BE2C (cell line): ENCODE measurements at regions not wholly inside any gene's neighbourhood (a gene's known extent, or its start where the extent isn't known, plus 50 kb on each side); places are given as distances from the start of the nearest gene placed in this dataset.

Source experiments
- DNase-seq: peaks from one replicate; pipeline ENCODE4 v3.0.0-alpha.2; 2020
- H3K27me3 ChIP-seq: fragments of 250-450 bp; sonication (Bioruptor Pico); 2 replicates; pipeline ENCODE4 v1.5.1; 2020; ENCODE audit warnings: mild to moderate bottlenecking
- H3K36me3 ChIP-seq: fragments of 250-450 bp; sonication (Bioruptor Pico); 2 replicates; pipeline ENCODE4 v1.5.1; 2020; ENCODE audit warnings: mild to moderate bottlenecking
- H3K4me1 ChIP-seq: fragments of 250-450 bp; sonication (Bioruptor Pico); 2 replicates; pipeline ENCODE4 v1.5.1; 2020
- H3K4me3 ChIP-seq: 2 replicates; pipeline ENCODE4 v1.5.1; 2011; ENCODE audit warnings: low read depth, low read length
- H3K9me3 ChIP-seq: fragments of 250-450 bp; sonication (Bioruptor Pico); 2 replicates; pipeline ENCODE4 v1.5.1; 2020
- CTCF ChIP-seq: IDR thresholded peaks from 2 replicates; pipeline ENCODE4 v1.5.1; 2012; ENCODE audit warnings: mild to moderate bottlenecking, low read depth, low read length

GRCh38 chr5:109589239-109589638 is 100.5 kb upstream of the MAN2A1 start:
- Histone ChIP-seq H3K4me1 (peaks cover 7% of the 10 kb centered on the region), H3K4me3 (no peak overlapping the region), H3K9me3 (no peaks in the 10 kb centered on the region), H3K27me3 (no peaks in the 10 kb centered on the region), H3K36me3 (no peaks in the 10 kb centered on the region)
- DNase-seq, result no peak
- TF ChIP-seq CTCF, result no peak

- no peaks in the 10 kb centered on the region for H3K27me3 ChIP-seq
- no peak overlapping the region for H3K4me3 ChIP-seq
- no peaks in the 10 kb centered on the region for H3K9me3 ChIP-seq
- peaks cover 7% of the 10 kb centered on the region for H3K4me1 ChIP-seq
- no peak for TF ChIP-seq CTCF
- H3K36me3 ChIP-seq, result no peaks in the 10 kb centered on the region
- DNase-seq, result no peak
Measured at GRCh38 chr5:109588281-109589035, 101.3 kb upstream of the MAN2A1 start.

- Histone ChIP-seq H3K27me3 (no peaks in the 10 kb centered on the region), H3K9me3 (no peaks in the 10 kb centered on the region), H3K4me3 (no peak overlapping the region), H3K36me3 (no peaks in the 10 kb centered on the region), H3K4me1 (peaks cover 7% of the 10 kb centered on the region)
- no peak for TF ChIP-seq CTCF
- no peak for DNase-seq
Measured at GRCh38 chr5:109584986-109585599, 104.6 kb upstream of the MAN2A1 start.

GRCh38 chr5:109580225-109580624 is 109.5 kb upstream of the MAN2A1 start:
- H3K4me3 ChIP-seq, result no peak overlapping the region
- no peak for DNase-seq
- H3K9me3 ChIP-seq, result no peaks in the 10 kb centered on the region
- TF ChIP-seq CTCF, result no peak
- H3K27me3 ChIP-seq, result no peaks in the 10 kb centered on the region
- H3K4me1 ChIP-seq, result peaks cover 7% of the 10 kb centered on the region
- H3K36me3 ChIP-seq, result no peaks in the 10 kb centered on the region

- H3K9me3 ChIP-seq, result no peaks in the 10 kb centered on the region; the same call in 1 of the 2 replicates
- H3K36me3 ChIP-seq, result no peaks in the 10 kb centered on the region
- no peaks in the 10 kb centered on the region for H3K4me1 ChIP-seq
- DNase-seq, result no peak
- H3K4me3 ChIP-seq, result no peak overlapping the region
- no peak for TF ChIP-seq CTCF
- no peaks in the 10 kb centered on the region for H3K27me3 ChIP-seq
Measured at GRCh38 chr5:109575506-109575905, 114.2 kb upstream of the MAN2A1 start.

- Histone ChIP-seq H3K4me1 (no peaks in the 10 kb centered on the region), H3K9me3 (no peaks in the 10 kb centered on the region; the same call in 1 of the 2 replicates), H3K27me3 (no peaks in the 10 kb centered on the region), H3K36me3 (no peaks in the 10 kb centered on the region), H3K4me3 (no peak overlapping the region)
- DNase-seq, result no peak
- no peak for TF ChIP-seq CTCF
Measured at GRCh38 chr5:109574985-109575384, 114.7 kb upstream of the MAN2A1 start.
